K562 (cell line): ENCODE measurements at regions not wholly inside any gene's neighbourhood (a gene's known extent, or its start where the extent isn't known, plus 50 kb on each side); places are given as distances from the start of the nearest gene placed in this dataset.

Experiments used
- ATAC-seq: fragments of 200-7000 bp; cut with Tn5 transposase; 3 replicates; pipeline ENCODE4 v1.9.1; 2020; ENCODE audit warnings: moderate library complexity
- BruUV-seq: library from RNA; stranded (reverse); fragments of 400-500 nt; replicated peaks from 2 replicates; lab custom pipeline; 2021; lab: Mats Ljungman, UMichigan
- CTCF ChIA-PET: fragments of 300-600 bp; formaldehyde crosslinking; extraction: SDS; loops from one replicate; lab custom pipeline; 2021; ENCODE audit warnings: low intra/inter-chr PET ratio; lab: Yijun Ruan, JAX
- POLR2A ChIA-PET: fragments of 300-600, 350-650 bp; sonication (Branson Sonifier 250); formaldehyde crosslinking; extraction: SDS; loops from one replicate; lab custom pipeline; 2021; ENCODE audit warnings: antibody characterized with exemption, inconsistent platforms; lab: Yijun Ruan, JAX
- DNase-seq, 4 experiments: peaks; one replicate each; pipeline versions ENCODE4 v3.0.0 to v3.0.0-alpha.2; 2011 to 2018; ENCODE audit warnings: low spot score in 3 of 4, mixed read lengths in 3 of 4; ENCODE audit errors: extremely low read depth in 1 of 4
- FAIRE-seq: peaks from 2 replicates; lab custom pipeline; 2011; peaks lifted over from hg19 to GRCh38; lab: Jason Lieb, UNC
- H2AFZ ChIP-seq: 2 replicates; pipeline ENCODE4 v1.6.0; 2011; ENCODE audit warnings: low read depth, low read length, control low read depth, inconsistent platforms
- H3K27ac ChIP-seq: fragments of 200-600 bp; 3 replicates; pipeline ENCODE4 v1.8.0; 2011; ENCODE audit warnings: low read depth, mild to moderate bottlenecking, control low read depth, inconsistent platforms, low read length, moderate library complexity, mixed read lengths; ENCODE audit errors: extremely low read depth
- H3K27me3 ChIP-seq, 2 experiments: fragments of 300-600 bp in 1 of 2; 2 replicates in 1 of 2; 3 replicates in 1 of 2; pipeline versions ENCODE4 v1.6.0 to v1.8.0; 2011; ENCODE audit warnings: inconsistent platforms in 2 of 2, low read length in 2 of 2, mild to moderate bottlenecking in 1 of 2, mixed read lengths in 1 of 2, moderate library complexity in 1 of 2; ENCODE audit not compliant: control insufficient read depth in 2 of 2, insufficient read depth in 2 of 2
- H3K36me3 ChIP-seq: fragments of 300-600 bp; 3 replicates; pipeline ENCODE4 v1.8.0; 2011; ENCODE audit warnings: mild to moderate bottlenecking, low read length, inconsistent platforms; ENCODE audit not compliant: control insufficient read depth, insufficient read depth
- H3K4me1 ChIP-seq, 2 experiments: fragments of 200-600 bp in 1 of 2; replicated peaks in 1 of 2; 2 replicates in 1 of 2; 3 replicates in 1 of 2; pipeline versions ENCODE4 v1.5.1 to v1.8.0; 2011; ENCODE audit warnings: inconsistent platforms in 2 of 2, low read length in 2 of 2, mild to moderate bottlenecking in 1 of 2, mixed read lengths in 1 of 2, moderate library complexity in 1 of 2; ENCODE audit not compliant: control insufficient read depth in 2 of 2, insufficient read depth in 2 of 2
- H3K4me2 ChIP-seq: 2 replicates; pipeline ENCODE4 v1.6.1; 2011; ENCODE audit warnings: low read length, control low read depth, inconsistent platforms, mixed read lengths; ENCODE audit not compliant: insufficient read depth
- H3K4me3 ChIP-seq: fragments of 200-600 bp; sonication (generic), shearing (Covaris generic); 2 replicates; pipeline ENCODE4 v1.5.1; 2016; ENCODE audit warnings: control low read depth, inconsistent platforms
- H3K79me2 ChIP-seq: fragments of 200-600 bp; 3 replicates; pipeline ENCODE4 v1.8.0; 2011; ENCODE audit warnings: low read length, inconsistent platforms; ENCODE audit not compliant: control insufficient read depth, insufficient read depth
- H3K9ac ChIP-seq, 2 experiments: 2 replicates each; pipeline versions ENCODE4 v1.6.0 to v1.6.1; 2011; ENCODE audit warnings: low read depth in 2 of 2, low read length in 2 of 2, control low read depth in 1 of 2, inconsistent platforms in 1 of 2, mild to moderate bottlenecking in 1 of 2, mixed read lengths in 1 of 2; ENCODE audit not compliant: insufficient read depth in 1 of 2
- H3K9me1 ChIP-seq: one replicate; pipeline ENCODE4 v1.6.0; 2011; ENCODE audit warnings: inconsistent platforms, mild to moderate bottlenecking, low read length, moderate library complexity; ENCODE audit not compliant: control insufficient read depth, insufficient read depth
- H3K9me3 ChIP-seq: replicated peaks from 2 replicates; pipeline ENCODE4 v1.5.1; 2011; ENCODE audit warnings: low read depth, low read length, inconsistent platforms; ENCODE audit not compliant: control insufficient read depth, insufficient read depth
- H4K20me1 ChIP-seq: replicated peaks from 2 replicates; pipeline ENCODE4 v1.6.1; 2011; ENCODE audit warnings: low read length, inconsistent platforms, mixed read lengths; ENCODE audit not compliant: control insufficient read depth, insufficient read depth
- BRCA1 ChIP-seq, 2 experiments: fragments of 450-650 bp in 1 of 2; sonication (generic) in 1 of 2; formaldehyde crosslinking in 1 of 2; IDR thresholded peaks; 2 replicates each; pipeline versions ENCODE4 v1.5.0 to v1.6.1; 2017 to 2020; ENCODE audit warnings: mild to moderate bottlenecking in 1 of 2, missing genetic modification reagents in 1 of 2
- BRD4 ChIP-seq: fragments of 200-600 bp; sonication (generic); IDR thresholded peaks from 2 replicates; pipeline ENCODE4 v1.6.1; 2017; ENCODE audit warnings: inconsistent platforms
- BRF2 ChIP-seq: IDR thresholded peaks from 3 replicates; pipeline ENCODE4 v1.6.1; 2011; ENCODE audit warnings: borderline replicate concordance, mild to moderate bottlenecking; ENCODE audit not compliant: insufficient read length, insufficient read depth
- EHMT2 ChIP-seq: fragments of 450-650 bp; IDR thresholded peaks from 2 replicates; pipeline ENCODE4 v1.6.1; 2018; ENCODE audit warnings: antibody characterized with exemption
- NCOR1 ChIP-seq: fragments of 450-650 bp; IDR thresholded peaks from 2 replicates; pipeline ENCODE4 v1.6.1; 2016; ENCODE audit warnings: mild to moderate bottlenecking, moderate library complexity
- NFIX ChIP-seq: fragments of 250-450 bp; sonication (Bioruptor Pico); IDR thresholded peaks from 2 replicates; pipeline ENCODE4 v1.4.0; 2020; ENCODE audit warnings: low read depth, mild to moderate bottlenecking, moderate library complexity
- PHF20 ChIP-seq: fragments of 450-650 bp; IDR thresholded peaks from 2 replicates; pipeline ENCODE4 v1.6.1; 2018; ENCODE audit not compliant: partially characterized antibody
- SPI1 ChIP-seq: IDR thresholded peaks from 2 replicates; pipeline ENCODE4 v1.6.1; 2011; ENCODE audit warnings: low read depth, low read length, control low read depth, borderline replicate concordance
- TAF15 ChIP-seq: fragments of 200-400 bp; formaldehyde crosslinking; IDR thresholded peaks from 2 replicates; pipeline ENCODE4 v1.6.1; 2017; ENCODE audit warnings: mild to moderate bottlenecking, low read depth, low read length, moderate library complexity
- ZC3H11A ChIP-seq: IDR thresholded peaks from 2 replicates; pipeline ENCODE4 v1.6.1; 2012; ENCODE audit warnings: low read depth, low read length, improper control_type of control experiment
- ZNF121 ChIP-seq: sonication (generic); formaldehyde crosslinking; conservative IDR thresholded peaks from 2 replicates; pipeline ENCODE4 v1.8.0; 2022; ENCODE audit warnings: missing genetic modification reagents
- ZNF324 ChIP-seq: fragments of 250-450 bp; sonication (Bioruptor Pico); IDR thresholded peaks from 2 replicates; pipeline ENCODE4 v1.4.0; 2020; ENCODE audit warnings: mild to moderate bottlenecking
- ZNF586 ChIP-seq: fragments of 450-650 bp; formaldehyde crosslinking; conservative IDR thresholded peaks from 2 replicates; pipeline ENCODE4 v1.4.0; 2020; ENCODE audit warnings: mild to moderate bottlenecking, moderate library complexity
- WGBS: fragments of 100-300 bp; shearing (Covaris generic); methylation state at CpG from one replicate; pipeline ENCODE4 v1.1.6; 2016; ENCODE audit warnings: low coverage, mixed read lengths; ENCODE audit not compliant: insufficient coverage; ENCODE audit errors: missing lambda C conversion rate; 5-methylcytosine and 5-hydroxymethylcytosine counted together
- in situ Hi-C: fragments of 300-500 bp; cut with MboI; formaldehyde crosslinking; loops from 4 replicates; pipeline ENCODE4 v1.15.0; 2018; ENCODE audit warnings: inconsistent platforms, mixed read lengths
- intact Hi-C: fragments of 100-400 bp; cut with micrococcal nuclease; formaldehyde crosslinking; loops from 2 replicates; pipeline ENCODE4 v1.14.2; 2022

GRCh38 chr15:38678281-38678680 lies 113.7 kb upstream of the RASGRP1 start:
- no peak overlapping the region for H3K4me3 ChIP-seq
- FAIRE-seq (no peak), DNase-seq (no peak), ATAC-seq (no peak)
- no peaks in the 10 kb centered on the region for H3K36me3 ChIP-seq
- H3K9me1 ChIP-seq = no peaks in the 10 kb centered on the region
- BruUV-seq = no TSS peak
- H3K27ac ChIP-seq = no peak overlapping the region
- no peak overlapping the region for H3K4me2 ChIP-seq
- POLR2A ChIA-PET = no interaction called here
- H3K27me3 ChIP-seq = peaks cover 2 to 4% of the 10 kb centered on the region in 2 experiments; a peak in 4 of 5 replicates
- in situ Hi-C loops (no loop called here), intact Hi-C loops (no loop called here)
- H3K9ac ChIP-seq = no peak overlapping the region
- no peaks in the 10 kb centered on the region for H3K79me2 ChIP-seq
- no peaks in the 10 kb centered on the region for H4K20me1 ChIP-seq
- no peak overlapping the region for H2AFZ ChIP-seq
- TF ChIP-seq ZNF324 (CRISPR knock-in tag) = no peak
- TF ChIP-seq BRCA1 (IDR thresholded peaks at IDR 0.05) = no peak
- TF ChIP-seq BRCA1 (CRISPR knock-in tag; IDR thresholded peaks at IDR 0.05) = no peak
- no peak for TF ChIP-seq ZNF121
- no peak for TF ChIP-seq NFIX (CRISPR knock-in tag)
- TF ChIP-seq NCOR1 = no peak
- TF ChIP-seq ZC3H11A = no peak
- TF ChIP-seq SPI1 = no peak
- TF ChIP-seq EHMT2 = no peak
- no peak for TF ChIP-seq BRF2
- TF ChIP-seq ZNF586 (CRISPR knock-in tag) = no peak
- TF ChIP-seq TAF15 = no peak
- TF ChIP-seq BRD4 = no peak
- no peak for TF ChIP-seq PHF20
- no peaks in the 10 kb centered on the region for H3K9me3 ChIP-seq
- H3K4me1 ChIP-seq = no peaks in the 10 kb centered on the region
- 0% methylated on average over 2 of the region's 2 CpGs for WGBS
- CTCF ChIA-PET = no interaction called here
